ENCODE measurements at regions not wholly inside any gene's neighbourhood (a gene's known extent, or its start where the extent isn't known, plus 50 kb on each side); places are given as distances from the start of the nearest gene placed in this dataset.

- TF ChIP-seq ZBTB33 (IDR thresholded peaks at IDR 0.05; ENCODE audit: borderline replicate concordance, low read depth) (no peak), GATA2 (CRISPR knock-in tag; IDR thresholded peaks at IDR 0.05) (no peak), FOSL2 (IDR thresholded peaks at IDR 0.05; ENCODE audit: borderline replicate concordance, low read depth) (no peak), USF1 (IDR thresholded peaks at IDR 0.05; ENCODE audit: borderline replicate concordance, low read depth) (no peak), FOXM1 (IDR thresholded peaks at IDR 0.05; ENCODE audit: low read depth) (no peak), RFX5 (IDR thresholded peaks at IDR 0.05; ENCODE audit: low read length) (no peak)
These were observed 95.9 kb upstream of the FOXQ1 start (continued) for GRCh38 chr6:1215884-1216487.

- Histone ChIP-seq H3F3A (replicated peaks; ENCODE audit: insufficient read depth) (no peaks in the 10 kb centered on the region), H3K9me3 (no peaks in the 10 kb centered on the region), H3K4me1 (ENCODE audit: control insufficient read depth in 1 of 2, insufficient read depth in 2 of 2, low read depth in 1 of 2, low read length in 1 of 2) (no peaks in the 10 kb centered on the region), H3K9me2 (no peaks in the 10 kb centered on the region), H2AFZ (ENCODE audit: low read depth) (no peak overlapping the region), H3K4me2 (no peak overlapping the region), H3K27me3 (ENCODE audit: insufficient read depth) (peaks cover 6% of the 10 kb centered on the region; the same call in 1 of the 2 replicates), H4K20me1 (ENCODE audit: insufficient read depth) (no peaks in the 10 kb centered on the region), H3K9ac (no peak overlapping the region), H3K36me3 (replicated peaks in 1 of 2; ENCODE audit: control insufficient read depth in 1 of 2, insufficient read depth in 2 of 2, low read length in 1 of 2) (no peaks in the 10 kb centered on the region), H3K4me3 (ENCODE audit: low read depth in 2 of 2, low read length in 1 of 2) (no peak overlapping the region), H3K27ac (ENCODE audit: low read depth in 2 of 2, low read length in 1 of 2) (no peak overlapping the region), H3K79me2 (ENCODE audit: insufficient read depth) (no peaks in the 10 kb centered on the region)
- POLR2A ChIA-PET = no interaction called here
- no peak for DNase-seq
- CTCF ChIA-PET = interaction anchor here (1.3 kb wide), 1 partner anchor 13 kb away, joined by 3 read pairs; no protein-coding TSS in a partner anchor
- 3% methylated on average over 3 of the region's 3 CpGs for WGBS (ENCODE audit: low lambda C conversion rate)
- TF ChIP-seq FOXJ3 (CRISPR knock-in tag; IDR thresholded peaks at IDR 0.05) = no peak
- TF ChIP-seq RCOR1 (IDR thresholded peaks at IDR 0.05; ENCODE audit: low read length) = no peak
- no peak for TF ChIP-seq EZH2phosphoT487 (IDR thresholded peaks at IDR 0.05; ENCODE audit: borderline replicate concordance, low read depth)
- no peak for TF ChIP-seq IRF3 (IDR thresholded peaks at IDR 0.05; ENCODE audit: low read depth, low read length)
- no peak for TF ChIP-seq FOXM1 (IDR thresholded peaks at IDR 0.05; ENCODE audit: low read depth)
- TF ChIP-seq MEF2A (IDR thresholded peaks at IDR 0.05; ENCODE audit: borderline replicate concordance, low read depth) = no peak
- TF ChIP-seq RFX5 (IDR thresholded peaks at IDR 0.05; ENCODE audit: low read length) = no peak
- TF ChIP-seq RXRA (IDR thresholded peaks at IDR 0.05; ENCODE audit: borderline replicate concordance, low read depth) = no peak
- TF ChIP-seq REST (IDR thresholded peaks at IDR 0.05; ENCODE audit: low read depth, low read length) = no peak
- TF ChIP-seq ZBTB33 (IDR thresholded peaks at IDR 0.05; ENCODE audit: borderline replicate concordance, low read depth) = no peak
- TF ChIP-seq USF1 (IDR thresholded peaks at IDR 0.05; ENCODE audit: borderline replicate concordance, low read depth) = no peak
- no peak for TF ChIP-seq POLR2AphosphoS5 (IDR thresholded peaks at IDR 0.05; ENCODE audit: low read depth, low read length)
- TF ChIP-seq TEAD4 (IDR thresholded peaks at IDR 0.05; ENCODE audit: borderline replicate concordance, insufficient read depth) = no peak
- TF ChIP-seq CTCF (IDR thresholded peaks at IDR 0.05) = no peak
These were observed 96.9 kb upstream of the FOXQ1 start for GRCh38 chr6:1215023-1215422.

All from SK-N-SH (cell line).